ENCODE measurements at regions not wholly inside any gene's neighbourhood (a gene's known extent, or its start where the extent isn't known, plus 50 kb on each side); places are given as distances from the start of the nearest gene placed in this dataset.
A peak's percentile ranks its signal among the peaks of the same experiment; 100 is the strongest.

DNA sequence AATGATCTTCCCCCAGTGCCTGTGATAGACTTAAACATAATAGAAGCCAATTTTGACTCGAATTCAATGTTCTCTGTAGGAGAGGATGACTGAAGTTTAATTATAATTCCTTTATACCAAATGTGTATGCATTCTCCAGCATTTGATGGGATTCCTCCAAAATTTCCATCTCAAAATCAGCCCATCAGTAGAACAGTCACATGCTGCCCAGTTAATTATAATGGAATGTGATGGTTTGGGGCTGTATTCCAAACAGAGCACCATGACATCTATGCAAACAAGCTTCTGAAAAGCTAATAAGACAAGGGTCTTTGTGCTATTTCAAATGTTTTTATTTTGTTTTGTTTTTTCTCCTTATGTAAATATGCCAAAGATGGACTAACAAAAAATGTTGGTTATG lies 127.7 kb upstream of the SPATA16 start:
- H3K36me3 ChIP-seq (ENCODE audit: control insufficient read depth, insufficient read depth, low read length), result no peaks in the 10 kb centered on the region
- H4K5ac ChIP-seq (ENCODE audit: low read length), result no peak overlapping the region
- no peak overlapping the region for H3K4ac ChIP-seq (ENCODE audit: low read depth, low read length)
- no peak overlapping the region for H3K27ac ChIP-seq (ENCODE audit: low read depth, low read length)
- H3K4me1 ChIP-seq (ENCODE audit: control insufficient read depth, low read depth, low read length), result peaks cover 3% of the 10 kb centered on the region
- H3K56ac ChIP-seq (ENCODE audit: low read length), result no peak overlapping the region
- H3K79me1 ChIP-seq (ENCODE audit: low read length), result no peaks in the 10 kb centered on the region
- H3K4me3 ChIP-seq (ENCODE audit: low read length), result no peak overlapping the region
- H3K9ac ChIP-seq (ENCODE audit: low read length), result no peak overlapping the region
- H3K79me2 ChIP-seq (ENCODE audit: control insufficient read depth, insufficient read depth, low read length), result no peaks in the 10 kb centered on the region
- DNase-seq, result no peak
- H3K23ac ChIP-seq (ENCODE audit: low read length), result no peak overlapping the region
- no peak overlapping the region for H4K8ac ChIP-seq (ENCODE audit: low read depth, low read length)
- H2BK15ac ChIP-seq (replicated peaks; ENCODE audit: low read depth), result no peak overlapping the region
- no peak overlapping the region for H3K18ac ChIP-seq (ENCODE audit: low read length)
- H3K4me2 ChIP-seq (ENCODE audit: low read length), result no peak overlapping the region
- no peak overlapping the region for H2BK5ac ChIP-seq (ENCODE audit: low read length)
- no CpG with 5 or more reads among the region's 1 CpG for WGBS (ENCODE audit: extremely low coverage, insufficient coverage, low lambda C conversion rate)
- no peaks in the 10 kb centered on the region for H3K27me3 ChIP-seq (ENCODE audit: insufficient read depth, low read length, poor library complexity)
- H2BK120ac ChIP-seq (ENCODE audit: low read depth, low read length), result no peak overlapping the region
- no peak overlapping the region for H2AK5ac ChIP-seq (ENCODE audit: low read length)

DNA sequence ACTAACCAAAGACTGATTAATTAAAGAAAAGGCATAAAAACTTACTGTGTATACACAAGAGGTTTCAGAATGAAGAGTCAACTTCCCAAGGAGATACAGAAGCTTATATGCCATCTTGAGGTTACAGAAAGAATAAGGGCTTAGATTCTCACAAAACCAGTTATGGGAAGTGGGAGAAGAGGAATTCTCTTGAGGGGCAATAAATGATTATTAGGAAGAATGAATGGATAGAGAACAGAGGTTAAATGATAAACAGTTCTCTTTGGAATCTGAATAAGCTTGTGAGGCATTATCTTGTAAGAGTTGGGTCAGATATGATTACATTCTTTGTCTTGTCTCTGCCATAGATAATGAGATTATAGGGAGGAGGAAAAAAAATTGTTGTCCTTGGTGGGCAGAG lies 126.7 kb upstream of the SPATA16 start:
- no peak overlapping the region for H3K9ac ChIP-seq (ENCODE audit: low read length)
- H2BK5ac ChIP-seq (ENCODE audit: low read length), result no peak overlapping the region
- no peak overlapping the region for H2BK15ac ChIP-seq (replicated peaks; ENCODE audit: low read depth)
- H3K79me2 ChIP-seq (ENCODE audit: control insufficient read depth, insufficient read depth, low read length), result no peaks in the 10 kb centered on the region
- no peak overlapping the region for H2BK120ac ChIP-seq (ENCODE audit: low read depth, low read length)
- H3K4ac ChIP-seq (ENCODE audit: low read depth, low read length), result no peak overlapping the region
- H3K4me2 ChIP-seq (ENCODE audit: low read length), result no peak overlapping the region
- no peaks in the 10 kb centered on the region for H3K79me1 ChIP-seq (ENCODE audit: low read length)
- H3K23ac ChIP-seq (ENCODE audit: low read length), result no peak overlapping the region
- H3K18ac ChIP-seq (ENCODE audit: low read length), result no peak overlapping the region
- H4K8ac ChIP-seq (ENCODE audit: low read depth, low read length), result no peak overlapping the region
- DNase-seq, result peak; percentile 48
- H2AK5ac ChIP-seq (ENCODE audit: low read length), result no peak overlapping the region
- no peak overlapping the region for H3K4me3 ChIP-seq (ENCODE audit: low read length)
- H4K5ac ChIP-seq (ENCODE audit: low read length), result no peak overlapping the region
- peaks cover 3% of the 10 kb centered on the region for H3K4me1 ChIP-seq (ENCODE audit: control insufficient read depth, low read depth, low read length)
- no peaks in the 10 kb centered on the region for H3K36me3 ChIP-seq (ENCODE audit: control insufficient read depth, insufficient read depth, low read length)
- no peaks in the 10 kb centered on the region for H3K27me3 ChIP-seq (ENCODE audit: insufficient read depth, low read length, poor library complexity)
- H3K27ac ChIP-seq (ENCODE audit: low read depth, low read length), result no peak overlapping the region
- no peak overlapping the region for H3K56ac ChIP-seq (ENCODE audit: low read length)

DNA sequence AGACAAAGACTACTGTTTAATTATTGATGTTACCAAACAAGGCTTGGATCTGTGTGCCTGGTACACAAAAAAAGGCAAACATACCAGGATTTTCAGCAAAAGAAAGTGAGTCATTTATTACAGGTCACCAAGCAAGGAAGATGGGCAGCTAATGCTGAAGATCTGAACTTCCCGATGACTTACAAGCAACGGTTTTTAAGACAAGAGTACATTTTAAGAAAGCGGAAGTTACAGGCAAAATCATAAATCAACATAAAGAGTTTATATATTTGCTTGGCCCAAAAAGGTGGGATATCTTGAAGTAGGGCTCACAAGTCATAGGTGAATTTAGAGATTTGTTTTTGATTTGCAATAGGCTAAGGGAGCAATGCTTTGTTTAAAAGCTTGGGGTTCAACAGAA lies 125.4 kb upstream of the SPATA16 start:
- no peaks in the 10 kb centered on the region for H3K27me3 ChIP-seq (ENCODE audit: insufficient read depth, low read length, poor library complexity)
- H2BK5ac ChIP-seq (ENCODE audit: low read length), result no peak overlapping the region
- no peak overlapping the region for H2BK120ac ChIP-seq (ENCODE audit: low read depth, low read length)
- DNase-seq, result no peak
- no peak overlapping the region for H3K4ac ChIP-seq (ENCODE audit: low read depth, low read length)
- H3K36me3 ChIP-seq (ENCODE audit: control insufficient read depth, insufficient read depth, low read length), result no peaks in the 10 kb centered on the region
- H3K27ac ChIP-seq (ENCODE audit: low read depth, low read length), result no peak overlapping the region
- no peak overlapping the region for H2AK5ac ChIP-seq (ENCODE audit: low read length)
- H3K4me2 ChIP-seq (ENCODE audit: low read length), result no peak overlapping the region
- no peak overlapping the region for H3K4me3 ChIP-seq (ENCODE audit: low read length)
- H2BK15ac ChIP-seq (replicated peaks; ENCODE audit: low read depth), result peak overlapping the region; percentile 36
- H3K23ac ChIP-seq (ENCODE audit: low read length), result no peak overlapping the region
- no peak overlapping the region for H3K9ac ChIP-seq (ENCODE audit: low read length)
- H3K4me1 ChIP-seq (ENCODE audit: control insufficient read depth, low read depth, low read length), result peaks cover 3% of the 10 kb centered on the region
- H3K18ac ChIP-seq (ENCODE audit: low read length), result no peak overlapping the region
- no peaks in the 10 kb centered on the region for H3K79me2 ChIP-seq (ENCODE audit: control insufficient read depth, insufficient read depth, low read length)
- H3K56ac ChIP-seq (ENCODE audit: low read length), result no peak overlapping the region
- WGBS (ENCODE audit: extremely low coverage, insufficient coverage, low lambda C conversion rate), result no CpG with 5 or more reads among the region's 3 CpGs
- no peaks in the 10 kb centered on the region for H3K79me1 ChIP-seq (ENCODE audit: low read length)
- H4K5ac ChIP-seq (ENCODE audit: low read length), result no peak overlapping the region
- no peak overlapping the region for H4K8ac ChIP-seq (ENCODE audit: low read depth, low read length)

DNA sequence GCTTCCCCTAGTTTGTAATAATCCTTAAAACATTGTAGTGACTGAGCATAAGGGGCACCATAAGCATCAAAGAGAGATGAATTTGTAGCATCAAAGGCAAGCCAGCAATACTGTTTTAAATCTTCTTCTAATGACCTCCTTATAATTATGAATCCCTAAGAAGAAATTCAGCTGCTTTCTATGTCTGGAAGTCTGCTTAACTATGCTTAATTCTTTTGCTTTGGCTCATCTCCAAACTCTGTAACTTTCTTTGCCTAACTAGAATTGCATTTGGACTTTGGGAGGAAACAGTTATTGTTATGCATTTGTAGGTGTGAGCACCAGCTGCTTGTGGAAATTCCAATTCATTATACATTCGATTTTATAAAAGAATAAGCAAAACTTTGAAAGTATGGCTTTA lies 117.7 kb upstream of the SPATA16 start:
- no peak for DNase-seq
- H4K5ac ChIP-seq (ENCODE audit: low read length), result no peak overlapping the region
- H3K9ac ChIP-seq (ENCODE audit: low read length), result no peak overlapping the region
- no peak overlapping the region for H2BK15ac ChIP-seq (replicated peaks; ENCODE audit: low read depth)
- H3K56ac ChIP-seq (ENCODE audit: low read length), result no peak overlapping the region
- H3K79me2 ChIP-seq (ENCODE audit: control insufficient read depth, insufficient read depth, low read length), result no peaks in the 10 kb centered on the region
- no peaks in the 10 kb centered on the region for H3K36me3 ChIP-seq (ENCODE audit: control insufficient read depth, insufficient read depth, low read length)
- no peak overlapping the region for H2BK120ac ChIP-seq (ENCODE audit: low read depth, low read length)
- no peaks in the 10 kb centered on the region for H3K4me1 ChIP-seq (ENCODE audit: control insufficient read depth, low read depth, low read length)
- H3K4me3 ChIP-seq (ENCODE audit: low read length), result no peak overlapping the region
- H3K18ac ChIP-seq (ENCODE audit: low read length), result no peak overlapping the region
- no peak overlapping the region for H2BK5ac ChIP-seq (ENCODE audit: low read length)
- no peak overlapping the region for H3K27ac ChIP-seq (ENCODE audit: low read depth, low read length)
- no peak overlapping the region for H3K23ac ChIP-seq (ENCODE audit: low read length)
- H3K4ac ChIP-seq (ENCODE audit: low read depth, low read length), result no peak overlapping the region
- H4K8ac ChIP-seq (ENCODE audit: low read depth, low read length), result no peak overlapping the region
- H2AK5ac ChIP-seq (ENCODE audit: low read length), result no peak overlapping the region
- no peaks in the 10 kb centered on the region for H3K27me3 ChIP-seq (ENCODE audit: insufficient read depth, low read length, poor library complexity)
- H3K4me2 ChIP-seq (ENCODE audit: low read length), result no peak overlapping the region
- no CpG with 5 or more reads among the region's 1 CpG for WGBS (ENCODE audit: extremely low coverage, insufficient coverage, low lambda C conversion rate)
- H3K79me1 ChIP-seq (ENCODE audit: low read length), result no peaks in the 10 kb centered on the region

DNA sequence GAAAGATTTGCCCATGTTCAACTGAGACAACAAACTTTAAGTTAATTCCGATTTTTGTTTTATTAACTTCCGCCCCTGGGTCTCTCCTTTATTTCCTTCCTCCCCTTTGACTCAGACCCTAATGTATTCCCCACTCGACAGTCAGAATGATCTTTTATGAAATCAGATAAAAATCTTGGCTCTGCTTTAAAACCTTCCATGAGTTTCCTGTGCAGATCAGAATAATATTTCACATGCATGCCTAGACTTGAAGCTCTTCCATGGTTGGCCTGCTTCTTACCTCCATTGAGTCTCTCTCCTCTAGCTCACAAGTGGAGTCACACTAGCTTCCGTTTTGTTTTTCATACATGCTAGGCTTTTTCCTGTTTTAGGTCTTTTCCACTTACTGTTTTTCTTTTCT lies 116.8 kb upstream of the SPATA16 start:
- Histone ChIP-seq H3K27me3 (ENCODE audit: insufficient read depth, low read length, poor library complexity) (no peaks in the 10 kb centered on the region), H3K56ac (ENCODE audit: low read length) (no peak overlapping the region), H3K27ac (ENCODE audit: low read depth, low read length) (no peak overlapping the region), H2AK5ac (ENCODE audit: low read length) (no peak overlapping the region), H3K36me3 (ENCODE audit: control insufficient read depth, insufficient read depth, low read length) (no peaks in the 10 kb centered on the region), H3K4me3 (ENCODE audit: low read length) (no peak overlapping the region), H2BK120ac (ENCODE audit: low read depth, low read length) (no peak overlapping the region), H3K9ac (ENCODE audit: low read length) (no peak overlapping the region), H3K4me1 (ENCODE audit: control insufficient read depth, low read depth, low read length) (no peaks in the 10 kb centered on the region), H3K4me2 (ENCODE audit: low read length) (no peak overlapping the region), H3K79me2 (ENCODE audit: control insufficient read depth, insufficient read depth, low read length) (no peaks in the 10 kb centered on the region), H2BK15ac (replicated peaks; ENCODE audit: low read depth) (no peak overlapping the region), H4K8ac (ENCODE audit: low read depth, low read length) (no peak overlapping the region), H3K18ac (ENCODE audit: low read length) (no peak overlapping the region), H3K79me1 (ENCODE audit: low read length) (no peaks in the 10 kb centered on the region), H2BK5ac (ENCODE audit: low read length) (no peak overlapping the region), H4K5ac (ENCODE audit: low read length) (no peak overlapping the region), H3K4ac (ENCODE audit: low read depth, low read length) (no peak overlapping the region), H3K23ac (ENCODE audit: low read length) (no peak overlapping the region)
- WGBS (ENCODE audit: extremely low coverage, insufficient coverage, low lambda C conversion rate), result no CpG with 5 or more reads among the region's 4 CpGs
- DNase-seq, result no peak

DNA sequence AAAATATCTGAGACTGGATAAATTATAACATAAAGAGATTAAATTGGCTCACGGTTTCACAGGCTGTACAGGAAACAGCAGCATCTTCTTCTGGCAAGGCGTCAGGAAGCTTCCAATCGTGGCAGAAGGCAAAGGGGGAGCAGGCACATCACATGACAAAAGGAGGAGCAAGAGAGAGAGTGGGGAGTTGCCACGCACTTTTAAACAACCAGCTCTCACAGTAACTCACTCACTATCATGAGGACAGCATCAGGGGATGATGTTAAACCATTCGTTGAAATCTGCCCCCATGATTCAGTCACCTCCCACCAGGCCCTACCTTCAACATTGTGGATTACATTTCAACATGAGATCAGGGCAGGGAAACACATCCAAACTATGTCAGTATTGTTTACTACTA lies 114.5 kb upstream of the SPATA16 start:
- no CpG with 5 or more reads among the region's 5 CpGs for WGBS (ENCODE audit: extremely low coverage, insufficient coverage, low lambda C conversion rate)
- Histone ChIP-seq H3K9ac (ENCODE audit: low read length) (no peak overlapping the region), H3K27ac (ENCODE audit: low read depth, low read length) (no peak overlapping the region), H3K4me2 (ENCODE audit: low read length) (no peak overlapping the region), H3K27me3 (ENCODE audit: insufficient read depth, low read length, poor library complexity) (no peaks in the 10 kb centered on the region), H2AK5ac (ENCODE audit: low read length) (no peak overlapping the region), H3K18ac (ENCODE audit: low read length) (no peak overlapping the region), H2BK15ac (replicated peaks; ENCODE audit: low read depth) (no peak overlapping the region), H3K79me1 (ENCODE audit: low read length) (no peaks in the 10 kb centered on the region), H3K4me3 (ENCODE audit: low read length) (no peak overlapping the region), H4K5ac (ENCODE audit: low read length) (no peak overlapping the region), H2BK5ac (ENCODE audit: low read length) (no peak overlapping the region), H3K23ac (ENCODE audit: low read length) (no peak overlapping the region), H4K8ac (ENCODE audit: low read depth, low read length) (no peak overlapping the region), H3K36me3 (ENCODE audit: control insufficient read depth, insufficient read depth, low read length) (no peaks in the 10 kb centered on the region), H2BK120ac (ENCODE audit: low read depth, low read length) (no peak overlapping the region), H3K4ac (ENCODE audit: low read depth, low read length) (no peak overlapping the region), H3K56ac (ENCODE audit: low read length) (no peak overlapping the region), H3K4me1 (ENCODE audit: control insufficient read depth, low read depth, low read length) (no peaks in the 10 kb centered on the region), H3K79me2 (ENCODE audit: control insufficient read depth, insufficient read depth, low read length) (no peaks in the 10 kb centered on the region)
- no peak for DNase-seq
